CD4-positive, alpha-beta memory T cell (primary cell): ENCODE measurements at regions not wholly inside any gene's neighbourhood (a gene's known extent, or its start where the extent isn't known, plus 50 kb on each side); places are given as distances from the start of the nearest gene placed in this dataset.

Experiments used
- CTCF ChIA-PET: fragments of 350-600 bp; sonication (Branson Sonifier 250); formaldehyde crosslinking; loops from one replicate; lab custom pipeline; 2021; ENCODE audit warnings: inconsistent platforms; ENCODE audit not compliant: partially characterized antibody; lab: Charles Lee
- POLR2A ChIA-PET: fragments of 350-600 bp; sonication (Branson Sonifier 250); formaldehyde crosslinking; loops from one replicate; lab custom pipeline; 2021; ENCODE audit not compliant: partially characterized antibody; lab: Charles Lee
- DNase-seq, 5 donors: peaks; one replicate each; pipeline versions ENCODE4 v3.0.0 to v3.0.0-alpha.2; 2020 to 2022; ENCODE audit warnings: mixed read lengths in 1 of 5
- H3K27ac ChIP-seq: one replicate; pipeline ENCODE4 v1.7.0; 2013; ENCODE audit warnings: low read depth, low read length
- H3K27me3 ChIP-seq: 2 replicates; pipeline ENCODE4 v1.7.0; 2013; ENCODE audit warnings: mild to moderate bottlenecking, low read length, moderate library complexity; ENCODE audit not compliant: insufficient read depth
- H3K36me3 ChIP-seq: 2 replicates; pipeline ENCODE4 v1.7.0; 2013; ENCODE audit warnings: mild to moderate bottlenecking, low read length, moderate library complexity; ENCODE audit not compliant: insufficient read depth
- H3K4me1 ChIP-seq: 2 replicates; pipeline ENCODE4 v1.7.0; 2013; ENCODE audit warnings: mild to moderate bottlenecking, low read length, moderate library complexity; ENCODE audit not compliant: insufficient read depth
- H3K4me3 ChIP-seq, 2 donors: one replicate each; pipeline ENCODE4 v1.7.0; 2013; ENCODE audit warnings: low read length in 2 of 2, mild to moderate bottlenecking in 1 of 2
- H3K9me3 ChIP-seq, 2 donors: one replicate each; pipeline ENCODE4 v1.7.0; 2013; ENCODE audit warnings: low read length in 2 of 2, control low read depth in 1 of 2; ENCODE audit not compliant: control insufficient read depth in 1 of 2
- H3K27ac Mint-ChIP-seq, 7 donors: one replicate each; pipeline ENCODE4 v1.8.0; 2020 to 2021; ENCODE audit warnings: mixed read lengths in 7 of 7, mild to moderate bottlenecking in 6 of 7, inconsistent platforms in 3 of 7, moderate library complexity in 3 of 7
- H3K27me3 Mint-ChIP-seq, 2 donors: one replicate each; pipeline ENCODE4 v1.8.0; 2020 to 2021; ENCODE audit warnings: mixed read lengths in 2 of 2
- H3K36me3 Mint-ChIP-seq, 2 donors: one replicate each; pipeline ENCODE4 v1.8.0; 2020 to 2021; ENCODE audit warnings: mixed read lengths in 2 of 2, inconsistent platforms in 1 of 2, mild to moderate bottlenecking in 1 of 2
- H3K4me1 Mint-ChIP-seq, 4 donors: one replicate each; pipeline ENCODE4 v1.8.0; 2020 to 2021; ENCODE audit warnings: mixed read lengths in 4 of 4, mild to moderate bottlenecking in 1 of 4
- H3K4me3 Mint-ChIP-seq, 8 donors: one replicate each; pipeline ENCODE4 v1.8.0; 2020 to 2021; ENCODE audit warnings: mixed read lengths in 8 of 8, mild to moderate bottlenecking in 7 of 8, moderate library complexity in 6 of 8, inconsistent platforms in 3 of 8
- H3K9me3 Mint-ChIP-seq, 8 donors: one replicate each; pipeline ENCODE4 v1.8.0; 2020 to 2021; ENCODE audit warnings: mixed read lengths in 8 of 8, mild to moderate bottlenecking in 5 of 8, inconsistent platforms in 3 of 8, moderate library complexity in 1 of 8
- intact Hi-C: fragments of 100-400 bp; cut with micrococcal nuclease; formaldehyde crosslinking; loops from one replicate; pipeline ENCODE4 v1.15.1; 2023

GRCh38 chr12:59044791-59045190 lies 124.5 kb upstream of the LRIG3 start:
- H3K36me3 Mint-ChIP-seq = no peaks in the 10 kb centered on the region
- Histone ChIP-seq H3K4me3 (no peak overlapping the region), H3K4me1 (no peaks in the 10 kb centered on the region), H3K27ac (no peak overlapping the region), H3K36me3 (no peaks in the 10 kb centered on the region), H3K27me3 (no peaks in the 10 kb centered on the region), H3K9me3 (no peaks in the 10 kb centered on the region)
- H3K27me3 Mint-ChIP-seq = no peaks in the 10 kb centered on the region
- ChIA-PET POLR2A (no interaction called here), CTCF (no interaction called here)
- intact Hi-C loops = no loop called here
- H3K9me3 Mint-ChIP-seq = peaks cover 0 to 4% (median 0%) of the 10 kb centered on the region in 8 donors
- no peak overlapping the region for H3K4me3 Mint-ChIP-seq
- DNase-seq = no peak
- no peak overlapping the region for H3K27ac Mint-ChIP-seq
- no peaks in the 10 kb centered on the region for H3K4me1 Mint-ChIP-seq

GRCh38 chr12:59041241-59042121 lies 121.2 kb upstream of the LRIG3 start:
- CTCF ChIA-PET = no interaction called here
- H3K27ac Mint-ChIP-seq = no peak overlapping the region

DNA sequence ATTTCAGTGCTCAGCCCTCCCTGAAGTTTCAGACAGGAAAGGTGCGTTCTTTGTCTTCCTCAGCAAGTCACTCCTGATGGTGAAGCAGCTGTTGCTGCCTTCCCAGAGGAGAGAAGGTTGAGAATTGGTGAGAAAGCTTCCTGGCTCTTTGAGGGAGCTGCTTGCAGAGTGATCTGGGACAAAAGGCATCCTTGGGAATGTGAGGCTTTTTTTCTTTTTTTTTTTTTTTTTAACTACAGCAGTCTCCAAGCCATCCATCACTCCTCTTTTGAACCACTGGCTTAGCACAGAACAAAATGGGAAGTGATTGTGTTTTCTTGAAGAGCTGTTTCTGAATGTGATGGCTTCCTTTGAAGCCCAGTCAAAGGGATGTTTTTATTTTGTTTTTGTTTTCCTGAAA lies 120.4 kb upstream of the LRIG3 start:
- POLR2A ChIA-PET = no interaction called here
- CTCF ChIA-PET = no interaction called here
- no peak for DNase-seq
- no peak overlapping the region for H3K27ac Mint-ChIP-seq
- Histone ChIP-seq H3K4me3 (no peak overlapping the region), H3K36me3 (no peaks in the 10 kb centered on the region), H3K9me3 (no peaks in the 10 kb centered on the region), H3K27ac (no peak overlapping the region), H3K27me3 (no peaks in the 10 kb centered on the region), H3K4me1 (no peaks in the 10 kb centered on the region)
- H3K4me1 Mint-ChIP-seq = no peaks in the 10 kb centered on the region
- no peaks in the 10 kb centered on the region for H3K27me3 Mint-ChIP-seq
- H3K4me3 Mint-ChIP-seq = no peak overlapping the region
- H3K9me3 Mint-ChIP-seq = peaks cover 0 to 4% (median 0%) of the 10 kb centered on the region in 8 donors
- H3K36me3 Mint-ChIP-seq = no peaks in the 10 kb centered on the region
- intact Hi-C loops = no loop called here

More at GRCh38 chr12:59041241-59042121, 121.2 kb upstream of the LRIG3 start:
- no peaks in the 10 kb centered on the region for H3K4me1 Mint-ChIP-seq
- no peaks in the 10 kb centered on the region for H3K36me3 Mint-ChIP-seq
- Histone ChIP-seq H3K36me3 (no peaks in the 10 kb centered on the region), H3K4me1 (no peaks in the 10 kb centered on the region), H3K9me3 (no peaks in the 10 kb centered on the region), H3K27ac (no peak overlapping the region), H3K4me3 (no peak overlapping the region), H3K27me3 (no peaks in the 10 kb centered on the region)
- H3K4me3 Mint-ChIP-seq = no peak overlapping the region
- no peak for DNase-seq
- H3K27me3 Mint-ChIP-seq = no peaks in the 10 kb centered on the region
- intact Hi-C loops = no loop called here
- peaks cover 0 to 4% (median 0%) of the 10 kb centered on the region in 8 donors for H3K9me3 Mint-ChIP-seq
- POLR2A ChIA-PET = no interaction called here

DNA sequence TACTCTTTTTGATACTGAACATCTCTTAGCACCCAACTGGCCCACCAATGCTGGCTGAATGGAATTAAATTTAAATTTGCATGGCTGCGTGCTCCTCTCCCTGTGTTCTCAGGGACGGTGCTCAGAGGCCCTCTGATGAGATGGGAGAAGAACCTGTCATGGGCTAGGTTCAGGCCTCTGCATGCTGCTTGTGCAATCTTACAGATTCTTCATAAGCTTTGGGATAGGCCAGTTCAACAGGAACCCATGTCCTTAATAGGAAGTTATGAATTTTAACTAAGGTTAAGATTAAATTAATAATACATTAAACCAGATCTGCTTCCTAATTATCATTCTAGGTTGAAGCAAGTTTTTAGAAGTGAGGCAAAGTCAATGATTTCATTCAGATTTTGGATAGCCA lies 119.7 kb upstream of the LRIG3 start:
- Histone ChIP-seq H3K4me1 (no peaks in the 10 kb centered on the region), H3K36me3 (no peaks in the 10 kb centered on the region), H3K9me3 (no peaks in the 10 kb centered on the region), H3K27me3 (no peaks in the 10 kb centered on the region), H3K4me3 (no peak overlapping the region), H3K27ac (no peak overlapping the region)
- Mint-ChIP-seq H3K36me3 (no peaks in the 10 kb centered on the region), H3K9me3 (peaks cover 0 to 4% (median under 1%) of the 10 kb centered on the region in 8 donors), H3K4me1 (no peaks in the 10 kb centered on the region), H3K27me3 (no peaks in the 10 kb centered on the region), H3K27ac (no peak overlapping the region), H3K4me3 (no peak overlapping the region)
- POLR2A ChIA-PET = no interaction called here
- CTCF ChIA-PET = no interaction called here
- no peak for DNase-seq
- intact Hi-C loops = no loop called here

DNA sequence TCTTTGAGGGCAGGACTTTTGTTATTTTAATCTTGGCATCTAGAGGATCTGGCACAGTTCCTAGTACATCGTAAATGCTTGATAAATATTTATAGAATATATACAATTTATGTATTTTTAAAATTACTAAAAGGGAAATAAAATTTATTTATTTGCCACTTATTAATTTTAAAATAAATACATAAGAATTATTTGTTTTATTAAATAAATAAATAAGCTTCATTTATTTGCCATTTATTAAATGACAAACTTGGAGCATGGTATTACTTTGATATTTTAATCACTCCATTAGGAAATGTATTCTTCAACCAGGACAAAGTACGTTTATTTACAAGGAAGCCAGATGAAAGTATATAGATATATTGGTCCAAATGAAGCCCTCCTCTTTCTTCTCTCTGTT lies 118.7 kb upstream of the LRIG3 start:
- ChIA-PET POLR2A (no interaction called here), CTCF (no interaction called here)
- H3K4me3 Mint-ChIP-seq = no peak overlapping the region
- Histone ChIP-seq H3K36me3 (no peaks in the 10 kb centered on the region), H3K27me3 (no peaks in the 10 kb centered on the region), H3K9me3 (no peaks in the 10 kb centered on the region), H3K4me1 (no peaks in the 10 kb centered on the region), H3K4me3 (no peak overlapping the region), H3K27ac (no peak overlapping the region)
- DNase-seq = no peak
- no peaks in the 10 kb centered on the region for H3K4me1 Mint-ChIP-seq
- no peak overlapping the region for H3K27ac Mint-ChIP-seq
- peaks cover 0 to 4% (median under 1%) of the 10 kb centered on the region in 8 donors for H3K9me3 Mint-ChIP-seq
- intact Hi-C loops = no loop called here
- H3K27me3 Mint-ChIP-seq = no peaks in the 10 kb centered on the region
- no peaks in the 10 kb centered on the region for H3K36me3 Mint-ChIP-seq

GRCh38 chr12:59036973-59037762 lies 116.9 kb upstream of the LRIG3 start:
- Mint-ChIP-seq H3K36me3 (no peaks in the 10 kb centered on the region), H3K27ac (no peak overlapping the region), H3K9me3 (peaks cover 0 to 8% (median 1%) of the 10 kb centered on the region in 8 donors), H3K4me3 (no peak overlapping the region), H3K27me3 (no peaks in the 10 kb centered on the region), H3K4me1 (no peaks in the 10 kb centered on the region)
- H3K9me3 ChIP-seq = no peaks in the 10 kb centered on the region
- no peak for DNase-seq
- no peaks in the 10 kb centered on the region for H3K27me3 ChIP-seq
- CTCF ChIA-PET = no interaction called here
- POLR2A ChIA-PET = no interaction called here
- H3K4me1 ChIP-seq = no peaks in the 10 kb centered on the region
- intact Hi-C loops = no loop called here
- no peak overlapping the region for H3K4me3 ChIP-seq
- no peaks in the 10 kb centered on the region for H3K36me3 ChIP-seq
- H3K27ac ChIP-seq = no peak overlapping the region

DNA sequence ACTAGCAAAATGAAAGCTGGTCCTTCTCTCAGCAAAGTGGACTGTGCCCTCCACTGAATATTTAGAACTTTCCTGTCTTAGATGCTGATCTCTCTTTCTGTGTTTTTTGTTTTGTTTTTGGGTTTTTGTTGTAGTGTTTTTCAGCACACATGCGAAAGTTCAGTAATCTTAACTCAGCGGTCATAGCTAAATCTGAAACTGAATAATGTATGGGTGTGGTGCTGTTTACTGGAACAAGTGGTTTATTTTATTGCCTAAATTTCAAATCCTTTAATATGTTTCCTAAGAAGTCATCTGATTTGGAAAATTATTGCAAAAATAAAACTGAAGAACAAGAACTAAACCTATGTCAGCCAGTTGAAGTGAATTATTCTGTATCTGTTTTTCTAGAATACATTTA lies 116.0 kb upstream of the LRIG3 start:
- no peaks in the 10 kb centered on the region for H3K36me3 Mint-ChIP-seq
- H3K27ac Mint-ChIP-seq = no peak overlapping the region
- H3K4me3 Mint-ChIP-seq = no peak overlapping the region
- intact Hi-C loops = no loop called here
- peaks cover 0 to 7% (median 3%) of the 10 kb centered on the region in 8 donors for H3K9me3 Mint-ChIP-seq
- no peaks in the 10 kb centered on the region for H3K4me1 Mint-ChIP-seq
- ChIA-PET POLR2A (no interaction called here), CTCF (no interaction called here)
- no peaks in the 10 kb centered on the region for H3K36me3 ChIP-seq
- no peak for DNase-seq
- H3K9me3 ChIP-seq = no peaks in the 10 kb centered on the region
- no peaks in the 10 kb centered on the region for H3K27me3 Mint-ChIP-seq
- H3K4me1 ChIP-seq = no peaks in the 10 kb centered on the region
- no peaks in the 10 kb centered on the region for H3K27me3 ChIP-seq
- no peak overlapping the region for H3K4me3 ChIP-seq
- H3K27ac ChIP-seq = no peak overlapping the region
